Pancreas (tissue), 10 donors: ENCODE measurements at regions not wholly inside any gene's neighbourhood (a gene's known extent, or its start where the extent isn't known, plus 50 kb on each side); places are given as distances from the start of the nearest gene placed in this dataset.

Experiments used
- ATAC-seq, 4 donors: fragments of 200-7000 bp; cut with Tn5 transposase; one replicate each; pipeline versions ENCODE4 v1.8.0 to v1.9.1; 2020; ENCODE audit warnings: mild to moderate bottlenecking in 4 of 4, moderate library complexity in 4 of 4
- DNase-seq, 6 donors: peaks; one replicate each; pipeline ENCODE4 v3.0.0-alpha.2; 2020
- FAIRE-seq: peaks from 2 replicates; lab custom pipeline; 2012; peaks lifted over from hg19 to GRCh38; lab: Jason Lieb, UNC
- H3K27ac ChIP-seq, 4 donors: fragments of 200-600 bp; sonication (generic); 1 replicate in 3 of 4; 2 replicates in 1 of 4; pipeline versions ENCODE4 v1.5.0 to v1.8.0; 2020
- H3K27me3 ChIP-seq, 4 donors: fragments of 200-600 bp; one replicate each; pipeline ENCODE4 v1.8.0; 2021
- H3K36me3 ChIP-seq, 3 donors: fragments of 200-600 bp; sonication (generic) in 1 of 3; one replicate each; pipeline versions ENCODE4 v1.5.0 to v1.8.0; 2020 to 2021
- H3K4me1 ChIP-seq, 3 donors: fragments of 200-600 bp; one replicate each; pipeline ENCODE4 v1.8.0; 2021
- H3K4me3 ChIP-seq, 4 donors: fragments of 200-600 bp; sonication (generic) in 2 of 4; one replicate each; pipeline versions ENCODE4 v1.5.0 to v1.8.0; 2020 to 2021
- H3K9me3 ChIP-seq, 4 donors: fragments of 200-600 bp; one replicate each; pipeline ENCODE4 v1.8.0; 2021
- CTCF ChIP-seq, 4 donors: fragments of 200-600 bp; sonication (generic) in 3 of 4; IDR thresholded peaks; one replicate each; pipeline versions ENCODE4 v1.5.0 to v1.8.0; 2021; ENCODE audit warnings: antibody characterized with exemption in 4 of 4
- WGBS, 2 donors: extraction: QIAGEN DNeasy Blood & Tissue Kit; methylation state at CpG; one replicate each; pipeline ENCODE4 v1.1.7; 2013; 5-methylcytosine and 5-hydroxymethylcytosine counted together
- intact Hi-C, 3 donors: fragments of 100-400 bp; cut with DNase I; formaldehyde crosslinking; loops; one replicate each; pipeline versions ENCODE4 v1.11.1 to v1.14.2; 2022
- donor health status: healthy with polysubstance abuse.
- donor health status: DM: no; HTN: no; CAD: no; lungs with moderate emphysema.
- donor health status: DM: no; HTN: no; CAD: no.
- donor health status: control.
- donor health status: control.
- donor health status: Bipolar disorder and iron deficiency.
- donor health status: DM: yes; HTN: yes; CAD: no.
- donor health status: DM: no; HTN: no; CAD: no.
- donor health status: DM: no; HTN: no; CAD: no.
- donor health status: DM: yes; HTN: yes; CAD: no.

DNA sequence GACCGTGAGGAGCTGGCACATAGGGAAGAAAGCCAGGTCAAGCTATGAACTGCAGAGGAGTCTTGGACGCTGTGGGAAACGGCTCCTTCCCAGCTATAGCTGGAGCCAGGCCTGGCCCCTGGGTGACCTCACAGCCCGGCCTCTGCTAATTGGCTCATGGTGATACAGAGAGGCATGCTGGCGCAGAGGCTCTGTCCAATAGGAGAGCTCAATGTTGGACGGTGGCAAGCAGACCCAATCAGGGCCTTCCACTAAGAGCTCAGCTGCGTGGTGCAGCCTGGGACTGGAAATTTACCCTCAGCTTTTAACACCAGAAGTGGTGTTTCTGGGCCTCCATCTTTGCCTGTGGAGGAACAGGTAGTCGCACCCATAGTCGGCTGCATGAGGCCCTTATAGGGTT lies 64.4 kb upstream of the GRHL3 start:
- 77 to 81% methylated on average over 9 of the region's 9 CpGs for WGBS, 2 donors
- no peak for FAIRE-seq
- Histone ChIP-seq H3K4me3 (no peak overlapping the region), H3K27me3 (no peaks in the 10 kb centered on the region), H3K4me1 (no peaks in the 10 kb centered on the region), H3K36me3 (no peaks in the 10 kb centered on the region), H3K9me3 (no peaks in the 10 kb centered on the region), H3K27ac (no peak overlapping the region)
- ATAC-seq, result no peak
- intact Hi-C loops, result no loop called here
- TF ChIP-seq CTCF (IDR thresholded peaks at IDR 0.05), result no peak
- DNase-seq, result no peak

GRCh38 chr1:24253571-24253970 lies 65.6 kb upstream of the GRHL3 start:
- 83 to 84% methylated on average over 6 of the region's 6 CpGs for WGBS, 2 donors

DNA sequence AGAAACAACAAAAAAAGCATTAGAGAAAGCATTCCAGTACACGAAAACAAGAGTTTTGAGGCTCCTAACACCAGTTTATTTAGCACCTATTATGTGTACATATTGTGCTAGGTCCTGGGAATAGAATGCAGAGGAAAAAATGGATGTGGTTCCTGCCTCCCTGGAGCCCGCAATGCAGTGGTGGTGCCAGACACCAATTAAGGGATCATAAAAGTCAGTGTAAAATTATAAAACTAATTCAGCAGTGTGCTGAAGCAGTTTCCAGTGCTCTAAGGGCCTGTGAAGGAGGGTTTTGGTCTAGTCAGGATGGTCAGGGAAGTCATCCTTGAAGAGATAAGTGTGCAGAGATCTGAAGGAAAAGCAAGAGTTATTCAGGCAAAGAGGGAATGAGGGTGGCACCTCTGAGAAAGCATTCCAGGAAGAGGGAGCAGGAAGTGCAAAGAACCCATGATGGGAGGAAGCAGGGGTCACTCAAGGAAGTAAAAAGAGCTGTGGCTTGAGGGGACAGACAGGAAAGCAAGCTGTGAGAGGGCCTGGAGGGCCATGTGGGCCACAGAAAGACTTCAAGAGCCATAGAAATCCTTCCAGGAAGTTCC lies 65.2 kb upstream of the IFNLR1 start:
- intact Hi-C loops, result no loop called here
- WGBS, 2 donors, result 75 to 80% methylated on average over 2 of the region's 2 CpGs
- Histone ChIP-seq H3K27me3 (no peaks in the 10 kb centered on the region), H3K4me3 (no peak overlapping the region), H3K4me1 (no peaks in the 10 kb centered on the region), H3K36me3 (no peaks in the 10 kb centered on the region), H3K9me3 (no peaks in the 10 kb centered on the region), H3K27ac (no peak overlapping the region)
- FAIRE-seq (no peak), DNase-seq (no peak), ATAC-seq (no peak)
- no peak for TF ChIP-seq CTCF (IDR thresholded peaks at IDR 0.05)

More at GRCh38 chr1:24253571-24253970, 65.6 kb upstream of the GRHL3 start:
- no peak for DNase-seq
- Histone ChIP-seq H3K27ac (no peak overlapping the region), H3K4me1 (no peaks in the 10 kb centered on the region), H3K4me3 (no peak overlapping the region), H3K27me3 (no peaks in the 10 kb centered on the region), H3K36me3 (no peaks in the 10 kb centered on the region), H3K9me3 (no peaks in the 10 kb centered on the region)
- no peak for TF ChIP-seq CTCF (IDR thresholded peaks at IDR 0.05)
- intact Hi-C loops, result no loop called here
- no peak for FAIRE-seq
- ATAC-seq, result no peak

DNA sequence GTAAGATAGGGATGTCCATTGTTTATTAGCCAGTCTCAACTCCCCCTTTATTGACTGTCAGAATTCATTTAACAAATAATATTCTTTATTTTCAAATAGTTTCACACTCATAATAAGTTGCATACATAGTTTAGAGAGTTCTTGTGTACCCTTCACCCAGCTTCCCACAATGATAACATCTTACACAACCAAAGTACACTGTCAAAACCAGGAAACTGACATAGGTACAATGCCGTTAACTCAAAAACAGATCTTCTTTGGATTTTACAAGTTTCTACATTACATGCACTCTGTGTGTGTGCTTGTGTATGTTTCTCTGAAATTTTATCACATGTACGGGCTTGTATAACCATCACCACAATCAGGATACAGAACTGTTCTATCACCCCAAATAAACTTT lies 64.4 kb upstream of the IFNLR1 start:
- Histone ChIP-seq H3K9me3 (no peaks in the 10 kb centered on the region), H3K27me3 (no peaks in the 10 kb centered on the region), H3K27ac (no peak overlapping the region), H3K4me3 (no peak overlapping the region), H3K4me1 (no peaks in the 10 kb centered on the region), H3K36me3 (no peaks in the 10 kb centered on the region)
- DNase-seq (no peak), ATAC-seq (no peak), FAIRE-seq (no peak)
- 95 to 96% methylated on average over 2 of the region's 2 CpGs for WGBS, 2 donors
- no peak for TF ChIP-seq CTCF (IDR thresholded peaks at IDR 0.05)
- intact Hi-C loops, result no loop called here

GRCh38 chr1:24250791-24251190 lies 63.7 kb upstream of the IFNLR1 start:
- DNase-seq (no peak), ATAC-seq (no peak), FAIRE-seq (no peak)
- Histone ChIP-seq H3K9me3 (no peaks in the 10 kb centered on the region), H3K4me3 (no peak overlapping the region), H3K27ac (no peak overlapping the region), H3K36me3 (no peaks in the 10 kb centered on the region), H3K4me1 (no peaks in the 10 kb centered on the region), H3K27me3 (no peaks in the 10 kb centered on the region)
- TF ChIP-seq CTCF (IDR thresholded peaks at IDR 0.05), result no peak
- WGBS, 2 donors, result 86 to 91% methylated on average over 2 of the region's 2 CpGs
- intact Hi-C loops, result no loop called here
